ENCODE measurements at regions not wholly inside any gene's neighbourhood (a gene's known extent, or its start where the extent isn't known, plus 50 kb on each side); places are given as distances from the start of the nearest gene placed in this dataset.

- no peak for TF ChIP-seq HDAC2 (IDR thresholded peaks at IDR 0.05; ENCODE audit: borderline replicate concordance in 1 of 2, low read depth in 2 of 2, low read length in 2 of 2)
- TF ChIP-seq USF2 (IDR thresholded peaks at IDR 0.05; ENCODE audit: low read length): no peak
Observed at GRCh38 chr15:47356297-47356696, 361.0 kb upstream of the SEMA6D start (continued).

Measured in H1 (cell line).